ENCODE measurements at regions not wholly inside any gene's neighbourhood (a gene's known extent, or its start where the extent isn't known, plus 50 kb on each side); places are given as distances from the start of the nearest gene placed in this dataset.
"Not testable (repeated sequence)": the region's sequence is repeated elsewhere in the genome, so short reads cannot be mapped to it uniquely, and the experiment has no call there.

- DNase-seq (ENCODE audit: extremely low read depth in 1 of 2, low read depth in 1 of 2): no peak
These were observed 51.8 kb upstream of the MYB start for GRCh38 chr6:135129136-135129856.

DNA sequence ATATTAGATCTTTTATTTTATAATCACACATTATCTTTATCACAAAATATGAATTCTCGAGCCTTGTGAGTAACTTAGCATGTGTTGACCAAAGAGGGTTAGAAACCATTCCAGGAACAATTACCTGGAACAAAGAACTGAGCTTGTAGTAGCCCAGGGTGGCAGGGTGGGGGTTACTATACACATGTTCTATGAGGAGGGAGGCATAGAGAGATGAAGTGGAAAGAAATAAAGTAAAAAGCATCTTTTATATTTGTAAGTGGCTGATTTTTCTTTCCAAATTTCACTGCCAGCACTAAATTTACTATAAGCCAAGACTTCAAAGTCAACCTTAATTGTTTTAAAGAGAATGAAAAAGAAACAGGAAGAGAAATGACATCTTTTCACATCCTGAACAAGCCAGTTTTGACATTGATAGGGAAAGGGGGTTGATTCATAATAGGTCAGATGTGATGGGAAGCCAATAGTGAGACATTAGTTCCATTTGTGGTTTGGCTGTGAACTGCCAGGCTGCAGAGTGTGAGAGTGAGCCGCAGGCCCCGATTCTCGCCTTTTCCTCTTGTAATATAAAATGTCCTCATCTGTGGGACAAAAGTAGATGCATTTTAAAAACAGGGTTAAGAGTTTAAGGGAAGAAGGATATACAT lies 52.7 kb upstream of the MYB start:
- peak; percentile 20 to 63 for DNase-seq (ENCODE audit: extremely low read depth in 1 of 2, low read depth in 1 of 2)

DNA sequence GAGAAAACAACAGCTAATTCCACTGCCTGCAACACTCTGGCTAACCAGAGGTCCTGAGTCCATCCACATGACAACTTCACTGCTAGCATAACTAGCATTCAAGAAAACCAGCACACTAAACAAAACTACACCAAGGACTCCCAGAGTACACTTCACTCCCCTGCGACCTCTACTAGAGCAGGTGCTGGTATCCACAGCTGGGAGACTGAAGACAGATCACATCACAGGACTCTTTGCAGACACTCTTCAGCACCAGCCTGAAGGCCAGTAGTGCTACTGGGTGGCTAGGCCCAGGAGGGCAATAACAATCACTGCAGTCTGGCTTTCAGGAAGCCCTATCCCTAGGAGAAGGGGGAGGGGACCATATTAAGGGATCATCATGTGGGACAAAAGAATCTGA lies 54.4 kb upstream of the MYB start:
- no peak for DNase-seq (ENCODE audit: extremely low read depth in 1 of 2, low read depth in 1 of 2)

DNA sequence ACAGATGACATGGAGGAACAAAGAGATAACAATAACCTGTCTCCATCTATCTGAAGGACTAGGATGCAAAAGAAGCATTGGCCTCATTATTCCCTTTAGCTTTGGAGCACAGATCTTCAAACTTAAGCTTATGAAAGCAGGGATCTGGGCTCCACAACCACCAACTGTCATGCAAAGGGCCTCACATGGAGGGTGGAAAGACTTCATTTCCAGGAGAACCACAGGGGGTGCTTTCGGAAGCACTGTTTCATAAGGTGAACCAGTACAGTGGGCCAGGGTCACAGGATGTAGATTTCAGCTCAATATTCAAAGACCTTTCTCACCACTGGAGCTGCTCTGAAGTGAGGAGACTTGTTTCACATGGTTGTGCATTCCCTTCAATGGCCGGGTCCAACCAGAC lies 55.1 kb upstream of the MYB start:
- no peak for DNase-seq (ENCODE audit: extremely low read depth in 1 of 2, low read depth in 1 of 2)

GRCh38 chr6:135121434-135121833 lies 59.7 kb upstream of the MYB start:
- DNase-seq (ENCODE audit: extremely low read depth in 1 of 2, low read depth in 1 of 2): no peak

- no peak for DNase-seq (ENCODE audit: extremely low read depth in 1 of 2, low read depth in 1 of 2)
These were observed 62.9 kb upstream of the MYB start for GRCh38 chr6:135118134-135118730.

DNA sequence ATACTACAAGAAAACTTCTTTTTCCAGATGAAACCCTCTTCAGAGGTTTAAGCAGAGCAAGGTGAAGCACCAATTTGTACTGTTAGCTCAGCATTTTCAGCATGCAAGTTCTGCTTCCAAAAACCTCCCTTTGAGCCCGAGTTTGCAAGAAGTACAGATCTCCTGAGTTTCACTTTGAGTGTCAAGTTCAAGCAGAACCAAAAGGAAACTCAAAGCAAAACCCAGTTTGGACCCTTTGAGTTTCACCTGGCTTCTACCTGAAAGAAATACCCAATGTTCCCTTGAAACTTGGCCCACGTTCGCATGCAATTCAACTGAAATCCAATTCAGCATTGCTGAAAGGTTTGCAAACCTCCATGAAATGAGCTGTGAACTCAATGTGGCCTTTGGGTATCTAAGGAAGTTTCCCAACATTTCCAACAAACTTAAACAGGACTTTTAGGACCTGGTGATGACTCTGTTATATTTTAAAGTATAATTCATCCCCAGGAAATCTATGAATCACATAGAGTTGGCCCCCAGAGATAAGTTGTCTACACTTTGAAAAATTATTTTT lies 62.9 kb upstream of the HBS1L start:
- DNase-seq (ENCODE audit: extremely low read depth in 1 of 2, low read depth in 1 of 2): peak in 1 of 2 donors; percentile 14

GRCh38 chr6:135116571-135116970 lies 61.9 kb upstream of the HBS1L start:
- DNase-seq (ENCODE audit: extremely low read depth in 1 of 2, low read depth in 1 of 2): no peak

- no peak for DNase-seq (ENCODE audit: extremely low read depth in 1 of 2, low read depth in 1 of 2)
These were observed 61.2 kb upstream of the HBS1L start for GRCh38 chr6:135115834-135116233.

DNA sequence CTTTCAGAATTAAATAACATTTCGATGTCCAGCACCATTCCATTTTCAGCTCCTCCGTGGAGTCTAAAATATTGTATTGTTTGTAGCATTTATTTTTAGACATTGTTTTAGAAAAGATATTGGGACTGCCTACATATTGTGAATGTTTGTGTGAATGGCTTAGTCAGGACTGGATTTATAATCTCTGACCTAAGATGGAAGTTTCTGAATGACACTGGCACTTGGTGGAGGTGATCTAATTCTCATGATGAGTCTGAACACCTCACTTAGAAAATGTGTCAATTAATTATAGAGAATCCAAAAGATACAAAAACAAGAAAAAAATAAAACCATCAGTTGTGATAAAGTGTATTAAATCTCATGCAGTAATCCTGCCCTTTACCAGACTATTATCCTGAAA lies 60.8 kb upstream of the HBS1L start:
- no peak for DNase-seq (ENCODE audit: extremely low read depth in 1 of 2, low read depth in 1 of 2)

DNA sequence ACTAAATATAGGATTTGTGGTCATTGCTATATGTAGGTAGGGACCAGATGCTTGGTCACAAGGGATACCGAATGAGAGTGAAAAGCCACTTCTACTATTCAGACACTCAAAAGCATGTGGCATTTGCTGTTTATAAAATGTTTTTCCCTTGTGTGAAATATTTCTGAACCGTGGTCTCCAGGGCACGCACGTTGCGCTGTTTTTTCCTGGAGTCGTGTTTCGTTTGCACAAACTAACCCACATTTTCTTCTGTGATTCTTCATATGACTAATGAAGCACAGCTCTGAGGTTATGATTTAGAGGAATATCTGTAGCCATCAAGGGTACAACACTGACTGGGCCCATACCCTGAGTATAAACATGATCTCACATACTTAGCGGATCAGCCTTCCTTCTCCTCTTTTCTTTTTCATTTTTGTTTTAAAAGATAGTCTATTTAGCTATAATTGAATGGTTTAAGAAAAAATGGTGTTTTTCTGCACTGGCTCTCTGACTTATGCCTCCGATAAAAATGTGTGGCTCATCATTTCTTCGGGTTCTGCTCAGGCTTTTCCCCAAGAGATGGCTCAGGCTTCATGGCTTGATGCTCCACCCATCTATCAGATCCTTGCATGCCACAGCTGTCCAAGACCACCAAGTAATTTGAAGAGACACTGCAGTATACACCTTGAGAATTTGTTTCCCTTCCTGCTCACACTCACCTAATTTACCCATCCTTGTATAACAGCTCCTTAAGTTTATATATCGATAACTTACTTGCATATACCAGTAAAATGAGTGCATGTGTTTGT lies 59.9 kb upstream of the HBS1L start:
- peak in 1 of 2 donors; percentile 68 for DNase-seq (ENCODE audit: extremely low read depth in 1 of 2, low read depth in 1 of 2)

- no peak for DNase-seq (ENCODE audit: extremely low read depth in 1 of 2, low read depth in 1 of 2)
These were observed 59.2 kb upstream of the HBS1L start for GRCh38 chr6:135113860-135114259.

DNA sequence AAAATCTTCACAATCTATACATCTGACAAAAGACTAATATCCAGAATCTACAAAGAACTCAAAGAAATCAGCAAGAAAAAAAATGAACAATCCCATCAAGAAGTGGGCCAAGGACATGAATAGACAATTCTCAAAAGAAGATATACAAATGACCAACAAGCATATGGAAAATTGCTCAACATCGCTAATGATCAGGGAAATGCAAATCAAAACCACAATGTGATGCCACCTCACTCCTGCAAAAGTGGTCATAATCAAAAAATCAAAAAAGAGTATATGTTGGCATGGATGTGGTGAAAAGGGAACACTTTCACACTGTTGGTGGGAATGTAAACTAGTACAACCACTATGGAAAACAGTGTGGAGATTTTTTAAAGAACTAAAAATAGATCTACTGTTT lies 58.3 kb upstream of the HBS1L start:
- not testable (repeated sequence) for DNase-seq (ENCODE audit: extremely low read depth in 1 of 2, low read depth in 1 of 2)

GRCh38 chr6:135110261-135110781 lies 55.7 kb upstream of the HBS1L start:
- not testable (repeated sequence) for DNase-seq (ENCODE audit: extremely low read depth in 1 of 2, low read depth in 1 of 2)

DNA sequence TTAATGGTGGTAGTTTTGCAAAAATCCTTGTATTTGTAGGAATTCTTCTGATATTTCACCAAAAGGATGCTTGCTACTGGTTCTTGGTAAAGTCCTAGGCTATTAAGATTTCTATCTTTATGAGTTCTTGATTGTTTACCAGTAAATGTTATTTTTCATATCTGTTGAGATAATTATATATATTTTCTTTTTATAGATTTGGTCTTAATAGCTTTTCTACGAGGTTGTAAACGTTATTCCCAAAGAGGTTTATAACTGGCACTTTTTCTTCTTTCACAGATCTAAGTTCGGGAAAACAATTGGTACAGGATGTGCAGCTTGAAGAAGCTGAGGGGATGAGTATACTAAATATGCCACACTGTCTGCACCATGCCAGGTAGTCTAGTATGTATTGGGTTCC lies 55.1 kb upstream of the HBS1L start:
- DNase-seq (ENCODE audit: extremely low read depth in 1 of 2, low read depth in 1 of 2): no peak

DNA sequence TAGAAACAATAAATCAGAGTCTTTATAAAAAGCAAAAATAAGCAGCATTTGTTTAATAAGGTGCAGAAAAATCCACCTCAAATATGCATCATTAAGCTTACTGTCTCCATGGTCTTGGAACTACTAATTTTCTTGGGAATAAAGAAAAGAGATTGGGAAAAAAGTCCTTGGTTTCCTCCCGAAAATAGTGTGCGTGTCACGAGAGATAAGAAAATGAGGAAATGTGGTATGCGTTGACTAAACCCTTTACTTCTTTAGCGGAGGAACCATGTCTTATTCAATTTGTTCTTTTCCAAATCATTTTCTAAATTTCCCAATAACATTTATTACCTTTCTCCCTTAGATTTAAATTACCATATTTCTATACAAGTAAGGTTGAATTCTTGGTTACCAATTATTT lies 54.1 kb upstream of the HBS1L start:
- no peak for DNase-seq (ENCODE audit: extremely low read depth in 1 of 2, low read depth in 1 of 2)

- no peak for DNase-seq (ENCODE audit: extremely low read depth in 1 of 2, low read depth in 1 of 2)
These were observed 52.0 kb upstream of the HBS1L start for GRCh38 chr6:135106611-135107010.

GRCh38 chr6:135105710-135106109 lies 51.1 kb upstream of the HBS1L start:
- no peak for DNase-seq (ENCODE audit: extremely low read depth in 1 of 2, low read depth in 1 of 2)

- DNase-seq (ENCODE audit: extremely low read depth in 1 of 2, low read depth in 1 of 2): no peak
These were observed 50.7 kb upstream of the HBS1L start for GRCh38 chr6:135105299-135105698.

All from stimulated activated CD8-positive, alpha-beta memory T cell treated with anti-CD3 and anti-CD28 coated beads, Interleukin-7, amount 100 ng/mL, for 48 hours (primary cell).